ENCODE measurements at regions not wholly inside any gene's neighbourhood (a gene's known extent, or its start where the extent isn't known, plus 50 kb on each side); places are given as distances from the start of the nearest gene placed in this dataset.

DNA sequence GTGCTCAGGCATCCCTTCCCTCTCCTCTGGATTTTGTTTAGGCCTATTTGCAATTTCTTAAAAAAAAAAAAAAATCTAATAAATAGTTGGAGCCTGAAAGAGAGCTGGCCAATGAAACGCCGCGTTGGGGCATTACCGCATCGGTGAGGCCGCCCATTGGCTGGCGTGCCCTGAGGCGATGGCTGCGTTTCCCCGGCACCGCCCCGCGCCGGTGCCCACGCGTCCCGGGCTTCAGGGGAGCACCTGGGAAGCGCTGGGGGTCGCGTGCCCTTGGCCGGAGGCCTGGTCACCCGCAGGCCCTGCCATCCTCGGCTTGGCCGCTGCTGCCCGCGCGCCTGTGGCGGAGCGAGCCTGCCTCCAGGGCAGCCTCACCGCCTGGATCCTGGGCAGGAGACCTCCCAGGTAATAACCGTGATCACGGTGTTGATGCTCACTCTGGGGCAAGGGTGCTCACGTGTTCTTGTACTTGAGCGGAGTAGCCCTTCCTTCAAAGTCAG lies 155.4 kb downstream of the NRN1 start:
- ChIA-PET CTCF (ENCODE audit: low intra/inter-chr PET ratio) (no interaction called here), POLR2A (interaction anchor here (0.6 to 0.7 kb wide), 2 partner anchors 11 to 14 kb away, joined by 3 to 6 read pairs; no protein-coding TSS in a partner anchor)
- Histone ChIP-seq H3K27ac (ENCODE audit: extremely low read depth, low read depth, low read length) (no peak overlapping the region), H3K4me2 (ENCODE audit: insufficient read depth, low read length) (peak overlapping the region; percentile 32), H2AFZ (ENCODE audit: low read depth, low read length) (peak overlapping the region; percentile 33; the same call in 1 of the 2 replicates), H3K4me3 (0 out of 2 replicates have a peak overlapping the region, but pooled peaks have one; percentile 7), H3K9me1 (ENCODE audit: control insufficient read depth, insufficient read depth, low read length) (no peaks in the 10 kb centered on the region), H3K27me3 (ENCODE audit: control insufficient read depth in 2 of 2, insufficient read depth in 2 of 2, low read length in 2 of 2) (peaks cover 25 to 61% of the 10 kb centered on the region in 2 experiments; a peak in 4 of 5 replicates), H3K9ac (ENCODE audit: insufficient read depth in 1 of 2, low read depth in 2 of 2, low read length in 2 of 2) (0 out of 4 replicates have a peak overlapping the region, but pooled peaks of 1 of the 2 experiments have one; percentile 72), H3K36me3 (ENCODE audit: control insufficient read depth, insufficient read depth, low read length) (no peaks in the 10 kb centered on the region), H3K4me1 (replicated peaks in 1 of 2; ENCODE audit: control insufficient read depth in 2 of 2, insufficient read depth in 2 of 2, low read length in 2 of 2) (peaks cover 0 to 5% of the 10 kb centered on the region in 2 experiments; a peak in 1 of 5 replicates), H3K79me2 (ENCODE audit: control insufficient read depth, insufficient read depth, low read length) (no peaks in the 10 kb centered on the region), H4K20me1 (replicated peaks; ENCODE audit: control insufficient read depth, insufficient read depth, low read length) (no peaks in the 10 kb centered on the region), H3K9me3 (replicated peaks; ENCODE audit: control insufficient read depth, insufficient read depth, low read depth, low read length) (no peaks in the 10 kb centered on the region)
- intact Hi-C loops (cut with micrococcal nuclease): no loop called here
- WGBS (ENCODE audit: insufficient coverage, low coverage, missing lambda C conversion rate): 12% methylated on average over 26 of the region's 34 CpGs
- ATAC-seq: peak; percentile 79
- BruUV-seq (replicated peaks): no TSS peak
- in situ Hi-C loops (cut with MboI): no loop called here
- DNase-seq (ENCODE audit: extremely low read depth in 1 of 4, low spot score in 3 of 4): peak in 3 of 4 experiments; percentile 46 to 62 (median 58)
- FAIRE-seq: no peak
- TF ChIP-seq ZBTB5 (IDR thresholded peaks at IDR 0.05): no peak
- TF ChIP-seq ZNF41 (CRISPR knock-in tag; conservative IDR thresholded peaks at IDR 0.05): no peak
- TF ChIP-seq ZBTB40 (IDR thresholded peaks at IDR 0.05): no peak
- TF ChIP-seq ZBTB40 (CRISPR knock-in tag; IDR thresholded peaks at IDR 0.05): no peak
- no peak for TF ChIP-seq SNIP1 (IDR thresholded peaks at IDR 0.05; ENCODE audit: low read depth)
- TF ChIP-seq, protein P1, sequence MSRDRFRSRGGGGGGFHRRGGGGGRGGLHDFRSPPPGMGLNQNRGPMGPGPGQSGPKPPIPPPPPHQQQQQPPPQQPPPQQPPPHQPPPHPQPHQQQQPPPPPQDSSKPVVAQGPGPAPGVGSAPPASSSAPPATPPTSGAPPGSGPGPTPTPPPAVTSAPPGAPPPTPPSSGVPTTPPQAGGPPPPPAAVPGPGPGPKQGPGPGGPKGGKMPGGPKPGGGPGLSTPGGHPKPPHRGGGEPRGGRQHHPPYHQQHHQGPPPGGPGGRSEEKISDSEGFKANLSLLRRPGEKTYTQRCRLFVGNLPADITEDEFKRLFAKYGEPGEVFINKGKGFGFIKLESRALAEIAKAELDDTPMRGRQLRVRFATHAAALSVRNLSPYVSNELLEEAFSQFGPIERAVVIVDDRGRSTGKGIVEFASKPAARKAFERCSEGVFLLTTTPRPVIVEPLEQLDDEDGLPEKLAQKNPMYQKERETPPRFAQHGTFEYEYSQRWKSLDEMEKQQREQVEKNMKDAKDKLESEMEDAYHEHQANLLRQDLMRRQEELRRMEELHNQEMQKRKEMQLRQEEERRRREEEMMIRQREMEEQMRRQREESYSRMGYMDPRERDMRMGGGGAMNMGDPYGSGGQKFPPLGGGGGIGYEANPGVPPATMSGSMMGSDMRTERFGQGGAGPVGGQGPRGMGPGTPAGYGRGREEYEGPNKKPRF (IDR thresholded peaks at IDR 0.05; ENCODE audit: low read depth, low read length): no peak
- peak; percentile 3 for TF ChIP-seq FOS (IDR thresholded peaks at IDR 0.05; ENCODE audit: extremely low read depth, insufficient read length)
- no peak for TF ChIP-seq RBM15 (IDR thresholded peaks at IDR 0.05; ENCODE audit: insufficient read depth, low read length)
- no peak for TF ChIP-seq PHTF2 (CRISPR knock-in tag; IDR thresholded peaks at IDR 0.05)

All from K562 (cell line).